ENCODE measurements at regions not wholly inside any gene's neighbourhood (a gene's known extent, or its start where the extent isn't known, plus 50 kb on each side); places are given as distances from the start of the nearest gene placed in this dataset.
"Not testable (repeated sequence)": the region's sequence is repeated elsewhere in the genome, so short reads cannot be mapped to it uniquely, and the experiment has no call there.

DNA sequence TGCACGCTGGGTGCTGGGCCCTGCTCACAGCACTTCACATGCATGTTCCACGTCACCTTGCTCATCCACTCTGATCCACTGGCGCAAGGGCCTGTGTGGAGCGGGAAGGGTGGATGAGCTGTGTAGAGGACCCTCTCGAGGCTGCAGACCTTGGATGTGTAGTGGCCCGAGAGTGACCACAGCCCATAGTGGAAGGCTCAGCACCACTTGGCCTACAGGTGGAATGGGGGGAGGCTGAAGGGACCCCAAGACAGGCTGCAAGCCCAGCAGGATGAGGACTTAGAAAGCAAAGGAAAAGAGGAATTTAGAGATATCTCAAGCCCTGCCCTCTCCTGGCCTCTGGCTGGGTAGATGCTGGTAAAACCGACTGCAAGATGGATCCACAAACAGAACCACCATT is 175.9 kb upstream of the COPS8 start:
- DNase-seq: no peak

DNA sequence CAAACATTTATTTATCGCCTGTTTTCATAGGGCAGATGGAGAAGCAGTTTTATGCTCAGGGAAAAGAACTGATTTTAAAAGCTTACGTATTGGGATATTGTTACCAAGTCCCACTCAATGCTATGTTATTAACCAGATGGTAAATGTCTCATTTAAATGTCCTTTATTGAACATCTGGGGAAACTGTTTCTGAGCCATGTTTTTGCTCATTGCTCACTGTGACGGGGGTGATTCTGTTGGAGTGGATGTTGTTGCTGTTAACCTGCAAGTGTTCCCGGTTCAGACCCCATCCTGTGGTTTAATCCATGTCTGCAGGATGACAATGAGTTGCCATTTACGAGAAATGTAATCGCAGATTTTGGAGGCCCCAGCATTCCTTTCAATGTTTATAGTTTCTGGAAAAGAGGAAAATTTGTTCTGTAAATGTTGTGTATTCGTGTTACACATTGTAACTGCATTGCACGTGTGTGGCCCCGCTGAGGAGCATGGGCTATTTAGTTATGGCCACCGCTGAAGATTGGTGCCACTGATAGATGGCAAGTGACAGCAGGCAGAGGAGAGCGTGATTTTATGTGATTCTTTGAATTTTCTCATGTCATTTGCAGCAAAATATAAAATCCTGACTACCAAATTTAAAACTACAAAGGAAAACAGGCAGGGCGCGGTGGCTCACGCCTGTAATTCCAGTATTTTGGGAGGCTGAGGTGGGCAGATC is 174.8 kb upstream of the COPS8 start:
- no peak for DNase-seq

DNA sequence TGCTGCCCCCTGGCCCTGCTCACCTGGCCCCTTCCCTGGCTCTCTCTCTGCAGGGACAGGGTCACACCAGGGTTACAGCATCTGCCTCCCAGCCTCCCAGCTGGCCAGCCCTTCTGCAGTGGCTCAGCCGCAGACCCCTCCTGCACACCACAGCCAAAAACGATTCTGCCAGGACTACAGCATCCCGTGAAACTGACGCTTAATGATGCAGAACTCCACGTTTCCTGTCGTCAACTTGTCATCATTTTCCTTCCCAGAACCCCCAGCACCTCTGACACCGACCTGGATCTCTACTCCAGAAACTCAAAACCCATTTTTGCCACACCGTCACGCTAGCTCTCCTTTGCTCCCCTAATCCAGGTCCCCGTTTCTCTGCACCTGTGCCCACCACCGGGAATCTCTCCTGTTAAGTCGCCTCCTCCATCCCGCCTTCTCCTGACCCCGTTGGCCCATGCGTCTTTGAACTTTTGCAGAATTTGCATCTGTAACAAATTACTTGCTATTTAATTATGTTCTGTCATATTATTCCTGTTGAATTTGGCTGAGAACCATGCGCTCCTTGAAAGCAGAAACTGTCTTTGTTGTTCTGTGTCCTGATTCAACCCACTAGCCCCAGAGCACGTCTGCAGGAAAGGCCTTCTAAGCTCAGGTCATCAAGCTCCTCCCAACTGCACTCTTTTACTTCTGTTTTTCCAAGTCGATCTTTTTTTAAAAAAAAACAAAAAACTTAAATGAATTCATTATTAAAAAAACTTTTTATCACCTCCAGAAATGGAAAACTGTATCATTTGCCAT is 173.2 kb upstream of the COPS8 start:
- no peak for DNase-seq

DNA sequence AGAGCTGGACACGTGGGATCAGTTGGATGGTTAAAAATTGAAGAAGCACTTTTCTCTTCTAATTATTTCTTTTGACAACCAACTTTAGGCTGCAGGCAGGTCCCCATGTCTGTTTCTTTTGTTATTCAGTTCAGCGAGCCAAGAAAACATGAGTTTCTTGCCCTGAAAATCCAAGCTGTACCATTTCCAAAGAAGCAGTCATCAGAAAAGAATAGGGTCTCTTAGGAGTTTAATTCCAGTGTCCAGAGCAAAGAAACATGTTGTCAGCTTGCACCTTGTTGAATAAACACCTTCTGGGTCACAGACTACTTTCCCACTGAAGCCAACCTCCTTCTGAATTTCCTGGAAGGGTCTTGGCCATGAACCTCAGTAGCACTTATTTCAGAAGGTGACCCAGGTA is 170.5 kb upstream of the COPS8 start:
- no peak for DNase-seq

DNA sequence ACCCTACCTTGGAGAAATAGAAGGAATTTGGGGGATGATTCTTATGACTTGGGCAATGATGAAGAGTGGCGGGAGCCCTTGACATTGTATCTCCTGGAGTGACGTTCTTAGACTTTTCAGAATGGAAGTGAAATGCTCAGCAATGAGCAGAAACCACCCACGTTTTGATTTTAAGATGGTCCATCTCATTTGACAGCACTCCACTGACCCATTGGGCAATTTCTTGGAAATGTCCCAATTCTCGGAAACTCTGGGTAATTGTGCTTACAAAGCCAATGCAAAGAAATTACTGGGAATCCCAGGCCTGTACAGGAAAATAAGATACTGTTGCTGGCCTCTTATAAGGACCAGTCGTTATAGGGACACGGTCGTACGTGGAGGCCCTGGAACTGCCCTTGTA is 170.0 kb upstream of the COPS8 start:
- no peak for DNase-seq

DNA sequence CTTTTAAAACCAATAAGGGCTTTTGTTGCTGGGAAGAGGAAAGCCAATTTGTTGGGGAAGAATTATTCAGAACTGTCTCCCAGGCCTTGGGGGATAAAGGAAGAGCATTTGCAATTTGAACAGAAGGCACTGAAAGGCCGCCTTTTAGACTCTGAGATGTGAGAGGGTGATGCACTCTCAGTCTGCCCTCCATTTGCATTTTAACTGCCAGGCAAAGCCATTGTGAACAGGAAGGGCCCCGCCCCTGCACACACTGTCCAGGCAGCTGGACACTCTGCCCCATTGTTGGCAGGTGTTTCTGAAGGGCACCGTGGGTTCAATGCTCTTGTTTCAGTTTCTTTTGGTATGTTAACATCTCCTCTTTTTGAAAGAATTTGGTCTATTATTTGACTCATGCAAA is 169.5 kb upstream of the COPS8 start:
- DNase-seq: no peak

DNA sequence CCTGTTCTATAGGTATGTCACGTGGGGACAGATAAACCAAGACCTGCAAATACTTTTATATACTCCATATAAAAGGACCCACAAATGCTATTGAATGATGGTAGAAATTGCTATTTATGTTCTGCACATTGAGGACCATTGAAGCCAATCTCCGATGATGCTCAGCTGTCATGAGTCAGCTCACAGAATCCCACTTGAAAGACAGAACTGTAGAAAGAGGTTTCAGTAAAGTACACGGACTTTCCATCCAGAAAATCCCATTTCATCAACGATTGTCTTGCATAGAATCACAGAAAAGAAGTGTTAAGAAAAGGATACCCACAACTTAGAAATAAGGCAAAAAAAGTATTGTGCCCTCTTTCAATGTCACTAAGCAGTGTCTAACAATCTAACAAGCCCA is 169.0 kb upstream of the COPS8 start:
- no peak for DNase-seq

DNA sequence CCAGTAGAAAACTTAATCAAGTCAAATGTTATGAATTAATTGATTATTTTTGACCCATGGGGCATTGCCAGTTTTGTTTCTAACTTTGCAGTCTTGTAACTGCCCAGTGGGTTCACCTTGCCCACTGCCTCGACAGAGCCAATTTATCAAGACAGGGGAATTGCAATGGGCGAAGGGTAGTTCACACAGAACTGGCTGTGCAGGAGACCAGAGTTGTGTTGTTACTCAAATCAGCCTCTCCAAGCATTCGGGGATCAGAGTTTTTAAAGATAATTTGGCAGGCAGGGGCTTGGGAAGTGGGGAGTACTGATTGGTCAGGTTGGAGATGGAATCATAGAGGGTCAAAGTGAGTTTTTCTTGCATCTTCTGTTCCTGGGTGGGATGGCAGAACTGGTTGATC is 168.5 kb upstream of the COPS8 start:
- no peak for DNase-seq

DNA sequence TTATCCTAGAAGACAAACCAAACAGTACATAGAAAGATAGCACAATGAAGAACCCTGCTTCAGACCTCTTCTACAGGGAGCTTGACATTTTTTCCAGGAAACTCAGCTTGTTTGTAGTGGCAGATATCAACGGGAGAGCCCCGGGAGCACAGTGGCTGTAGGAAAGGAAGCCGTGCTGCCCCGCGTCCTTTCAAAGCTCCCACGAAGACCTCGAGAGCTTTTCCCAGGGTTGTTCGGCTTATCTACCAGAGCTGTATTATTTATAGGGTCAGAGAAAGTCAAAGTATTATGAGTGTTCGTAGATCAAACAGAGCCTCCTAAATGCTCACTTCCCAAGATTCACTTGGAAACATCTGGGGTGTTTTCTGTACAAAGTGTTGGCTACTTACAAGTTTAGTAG is 167.1 kb upstream of the COPS8 start:
- no peak for DNase-seq

DNA sequence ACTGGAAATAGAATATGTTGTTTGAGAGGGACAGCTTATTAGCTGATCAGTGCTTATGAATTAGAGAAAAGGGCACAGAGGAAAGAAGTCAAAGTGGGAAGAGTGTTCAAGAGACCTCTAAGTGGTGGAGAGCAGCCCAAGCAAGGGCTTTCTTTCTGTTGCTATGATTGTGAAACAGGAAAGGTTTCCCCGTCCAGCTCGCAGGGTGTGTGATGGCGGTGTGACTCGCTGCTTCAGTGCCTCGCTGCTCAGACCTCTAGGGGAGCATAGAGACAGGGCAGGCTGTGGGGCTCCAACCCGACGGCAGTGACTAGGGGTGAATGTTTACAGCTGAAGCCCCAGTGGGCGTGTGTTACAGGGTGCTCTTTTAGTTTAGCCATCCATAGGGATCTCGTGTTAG is 166.5 kb upstream of the COPS8 start:
- DNase-seq: no peak

DNA sequence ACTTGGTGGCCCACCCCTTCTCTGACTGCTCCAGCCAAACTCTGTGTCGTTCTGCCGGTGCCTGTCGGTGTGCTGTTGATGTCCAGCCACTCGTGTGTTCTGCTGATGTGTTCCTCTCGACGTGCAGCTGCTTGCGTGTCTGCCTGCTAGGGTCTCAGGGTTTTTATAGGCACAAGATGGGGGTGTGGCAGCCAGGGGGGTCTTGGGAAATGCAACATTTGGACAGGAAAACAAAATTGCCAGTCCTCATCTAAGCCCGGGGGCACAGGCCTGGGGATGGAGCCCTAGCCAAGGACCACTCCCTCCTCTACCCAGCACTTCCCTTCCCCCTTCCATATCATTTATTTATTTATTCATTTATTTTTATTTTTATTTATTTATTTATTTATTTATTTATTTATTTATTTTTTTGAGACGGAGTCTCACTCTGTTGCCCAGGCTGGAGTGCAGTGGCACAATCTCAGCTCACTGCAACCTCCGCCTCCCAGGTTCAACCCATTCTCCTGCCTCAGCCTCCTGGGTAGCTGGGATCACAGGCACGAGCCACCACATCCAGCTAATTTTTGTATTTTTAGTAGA is 165.8 kb upstream of the COPS8 start:
- DNase-seq: not testable (repeated sequence)

DNA sequence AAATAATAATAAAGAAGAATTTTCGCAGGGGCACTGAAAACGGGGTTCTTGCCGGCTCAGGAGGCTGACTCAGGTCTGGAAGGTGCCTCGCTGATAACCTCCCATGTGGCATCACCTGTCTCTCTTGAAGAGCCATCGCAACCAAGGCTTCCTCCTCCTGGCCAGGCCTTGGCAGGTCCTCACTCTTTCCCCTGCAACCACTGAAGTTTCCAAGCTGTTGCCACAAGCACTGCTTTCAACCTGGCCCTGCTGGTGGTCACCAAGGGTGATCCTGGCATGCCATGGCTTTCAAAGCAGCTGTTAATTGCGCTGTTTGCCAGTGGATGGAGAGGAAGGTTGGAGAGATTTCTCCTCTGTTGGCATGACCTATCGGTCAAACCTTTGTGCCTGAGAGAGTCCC is 163.6 kb upstream of the COPS8 start:
- DNase-seq: no peak

DNA sequence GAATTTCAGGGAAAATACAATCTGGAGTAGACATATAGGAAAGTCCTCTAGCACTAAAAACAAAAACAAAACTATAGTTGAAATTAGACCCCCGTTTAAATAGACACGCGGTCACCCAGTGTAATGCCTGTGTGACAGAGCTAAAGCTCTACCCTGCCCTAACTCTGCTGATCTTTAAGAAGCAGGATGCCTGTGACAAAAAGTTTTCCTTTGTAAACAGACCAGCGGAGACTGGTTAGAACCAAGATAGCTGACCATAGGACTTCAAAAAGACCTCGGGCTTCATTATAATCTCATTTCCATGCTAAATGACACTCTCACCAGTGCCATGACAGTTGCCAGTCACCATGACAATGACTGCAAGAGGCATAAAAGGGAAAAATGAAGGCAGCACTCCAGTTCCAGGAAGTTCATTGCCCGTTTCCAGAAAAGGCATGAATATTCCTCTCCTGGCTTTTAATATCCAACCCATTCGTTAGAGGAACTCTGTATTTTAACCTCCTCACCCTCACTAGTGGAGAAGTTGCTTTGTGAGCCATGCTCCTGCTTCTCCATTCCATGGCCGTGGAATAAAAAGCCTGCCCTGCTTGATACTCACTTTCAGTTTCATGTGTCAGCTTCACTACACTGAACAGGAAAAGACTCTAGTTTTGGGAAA is 157.2 kb upstream of the COPS8 start:
- DNase-seq: no peak

DNA sequence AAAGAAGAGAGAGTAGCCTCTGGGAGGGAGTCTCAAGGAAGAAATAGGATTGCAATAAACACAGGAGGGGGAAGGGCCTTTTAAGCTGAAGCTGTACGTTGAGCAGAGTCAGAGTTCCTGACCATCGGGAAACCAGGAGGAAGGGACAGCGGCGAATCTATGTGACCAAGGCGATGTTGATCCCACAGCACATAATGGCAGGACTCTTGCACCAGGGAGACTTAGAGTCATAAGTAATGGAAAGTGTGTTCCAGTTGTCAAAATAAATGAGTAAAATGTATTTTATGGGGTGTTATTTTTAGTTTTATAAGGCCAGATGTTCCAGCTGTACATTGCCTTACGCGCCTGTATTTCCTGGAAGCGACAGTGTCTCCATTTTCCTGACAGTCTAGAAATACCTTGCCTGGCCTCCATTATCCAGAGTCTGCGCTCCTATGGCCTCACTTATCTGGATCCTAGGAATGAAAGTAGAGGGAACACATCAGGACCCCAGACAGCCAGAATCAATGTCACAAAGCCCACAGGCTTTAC is 152.8 kb upstream of the COPS8 start:
- no peak for DNase-seq

DNA sequence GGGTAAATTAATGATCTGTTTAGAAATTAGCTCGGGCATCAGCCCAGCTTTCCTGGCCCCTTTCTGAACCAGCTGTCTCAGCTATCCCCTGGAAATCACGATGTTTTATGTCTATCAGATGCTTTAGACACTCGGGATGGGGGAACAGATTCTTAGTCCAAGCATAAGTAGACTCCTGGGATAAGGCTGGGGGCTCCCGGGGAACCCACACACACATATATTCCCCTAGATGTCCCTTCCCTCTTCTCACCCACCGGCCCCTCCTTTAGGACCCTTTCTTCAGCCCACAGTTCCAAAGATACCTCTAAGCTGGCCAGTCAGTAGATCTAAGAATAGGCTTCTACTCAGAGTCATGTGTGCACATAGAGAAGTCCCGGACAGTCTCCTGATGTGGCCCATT is 151.5 kb upstream of the COPS8 start:
- DNase-seq: no peak

DNA sequence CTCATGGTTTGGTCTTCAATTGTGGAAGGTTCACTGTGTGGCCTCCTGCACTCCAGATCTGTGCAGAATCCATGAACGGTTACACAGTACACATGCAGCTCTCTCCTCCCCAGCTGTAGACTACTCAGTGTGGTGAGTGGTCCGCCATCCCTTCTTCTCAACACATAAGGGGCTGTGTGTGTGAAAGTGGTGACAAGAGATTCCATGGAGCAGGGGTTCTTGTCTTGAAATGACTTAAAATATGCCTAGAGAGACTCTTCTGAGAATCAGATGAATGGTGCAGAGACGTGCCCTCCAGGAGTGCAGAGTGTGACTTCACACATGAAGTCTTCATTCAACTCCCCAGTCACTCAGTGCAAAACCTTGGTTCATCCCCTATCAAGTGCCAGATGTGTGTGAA is 151.0 kb upstream of the COPS8 start:
- DNase-seq: no peak

DNA sequence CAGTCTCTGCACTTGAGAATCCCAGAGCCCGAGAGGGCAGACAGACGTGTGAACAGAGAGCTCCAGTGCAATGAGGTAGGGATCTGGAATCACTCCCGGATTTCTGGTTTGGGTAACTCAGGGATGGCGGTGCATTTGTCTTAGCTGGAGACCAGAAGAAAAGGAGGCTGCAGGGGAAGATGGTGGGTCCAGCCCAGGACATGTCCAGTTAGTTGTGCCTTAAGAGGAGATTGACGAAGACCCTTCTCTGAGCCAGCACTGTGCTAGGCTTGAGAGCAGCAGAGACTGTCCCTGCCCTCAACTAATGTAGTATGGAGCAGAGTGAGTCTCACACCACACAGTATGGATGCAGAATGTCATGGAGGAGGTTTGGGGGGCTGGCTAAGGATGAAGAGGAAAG is 150.6 kb upstream of the COPS8 start:
- DNase-seq: no peak

DNA sequence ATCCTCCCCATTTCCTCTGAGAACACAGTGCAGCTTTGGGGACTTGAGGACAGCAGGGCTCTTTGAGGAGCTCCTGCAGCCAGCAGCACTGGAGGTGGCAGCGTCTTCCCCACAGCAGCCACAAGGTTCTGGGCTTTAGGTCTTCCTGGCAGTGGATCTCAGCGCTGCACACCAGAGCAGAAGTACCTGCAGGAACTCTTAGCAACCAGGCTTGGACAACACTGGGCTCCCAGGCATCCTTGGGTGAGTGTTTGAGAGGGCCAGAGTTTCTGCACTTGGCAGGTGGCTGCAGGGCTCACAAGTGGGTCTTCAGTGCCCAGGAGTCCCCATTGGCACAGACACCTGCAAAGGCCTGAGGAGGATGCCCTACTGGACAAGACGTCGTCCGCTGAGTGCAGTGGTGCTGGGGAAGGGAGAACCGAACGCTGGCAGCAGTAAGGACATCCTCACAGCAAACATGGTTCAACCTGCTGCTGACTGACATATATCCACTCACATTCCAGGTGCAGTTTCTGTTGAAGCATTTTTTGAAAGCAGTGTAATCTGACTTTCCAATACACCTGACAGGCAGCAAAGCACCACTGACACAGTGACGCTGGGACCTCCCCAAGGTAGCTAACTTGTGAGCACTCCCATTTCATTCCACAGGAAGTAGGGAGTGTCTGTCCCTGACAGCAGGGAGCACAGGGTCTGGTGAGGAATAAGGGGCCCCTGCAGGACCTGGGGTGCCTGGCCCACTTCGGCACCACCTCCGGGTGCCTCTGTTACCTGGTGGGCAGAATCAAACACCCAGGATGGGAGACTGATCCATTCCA is 149.9 kb upstream of the COPS8 start:
- DNase-seq: no peak

DNA sequence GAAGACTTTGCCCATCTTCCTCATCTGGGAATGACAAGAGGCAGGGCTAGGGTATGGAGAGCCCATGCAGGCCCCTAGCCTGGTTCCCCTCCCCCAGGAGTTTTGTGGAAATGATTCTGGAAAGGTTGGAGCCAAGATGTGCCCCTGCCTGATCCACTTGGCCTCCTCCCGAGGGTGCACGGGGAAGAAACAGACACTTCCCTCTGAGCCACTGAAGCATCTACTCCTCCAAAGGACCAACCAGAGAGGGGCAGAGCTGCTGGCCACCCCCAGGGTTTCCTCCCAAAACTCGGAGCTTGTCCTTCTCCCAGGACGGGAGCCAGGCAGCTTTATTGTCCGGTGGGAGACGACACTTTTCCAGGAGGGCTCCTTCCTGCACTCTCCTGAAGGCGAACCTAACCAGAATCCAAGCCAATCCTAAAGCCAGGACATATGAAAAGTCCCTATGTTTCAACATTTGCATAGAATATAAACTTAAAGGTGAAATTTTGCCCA is 149.2 kb upstream of the COPS8 start:
- DNase-seq: no peak

DNA sequence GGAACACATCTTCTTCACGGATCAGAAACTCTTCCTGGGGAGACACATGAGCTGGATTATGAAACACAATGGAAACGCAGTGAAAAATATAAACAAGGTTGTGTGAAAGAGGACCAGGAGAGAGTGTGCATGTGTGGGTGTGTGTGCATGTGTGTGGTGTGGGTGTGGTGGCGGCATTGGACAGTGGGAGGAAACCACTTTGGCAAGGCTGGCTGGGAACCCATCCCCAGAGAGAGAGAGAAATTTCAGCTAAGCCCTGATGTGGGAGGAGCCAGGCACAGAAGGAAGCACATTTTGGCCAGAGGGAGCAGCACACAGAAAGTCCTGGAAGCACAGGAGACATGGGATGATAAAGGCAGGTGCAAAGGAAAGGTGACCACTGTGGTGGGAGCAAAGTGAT is 147.6 kb upstream of the COPS8 start:
- no peak for DNase-seq

DNA sequence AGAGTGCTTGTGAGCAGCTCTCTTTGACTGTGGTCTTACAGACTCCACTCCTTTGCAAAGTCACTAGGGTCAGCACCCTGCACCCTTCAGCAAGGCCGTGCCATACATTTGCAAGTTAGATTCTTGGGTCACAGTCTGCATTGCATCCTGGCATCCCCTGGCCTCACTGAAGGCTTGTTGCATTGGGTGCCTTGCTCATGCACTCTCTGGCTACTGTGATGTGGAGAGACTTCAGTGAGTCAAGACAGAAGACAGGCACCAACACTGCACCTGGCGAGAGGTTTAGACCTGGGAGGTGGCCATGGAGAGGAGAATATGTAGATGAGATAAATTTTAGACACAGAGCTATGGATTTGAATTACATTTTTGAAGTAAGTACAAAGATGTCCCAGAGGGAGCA is 146.4 kb upstream of the COPS8 start:
- DNase-seq: no peak

DNA sequence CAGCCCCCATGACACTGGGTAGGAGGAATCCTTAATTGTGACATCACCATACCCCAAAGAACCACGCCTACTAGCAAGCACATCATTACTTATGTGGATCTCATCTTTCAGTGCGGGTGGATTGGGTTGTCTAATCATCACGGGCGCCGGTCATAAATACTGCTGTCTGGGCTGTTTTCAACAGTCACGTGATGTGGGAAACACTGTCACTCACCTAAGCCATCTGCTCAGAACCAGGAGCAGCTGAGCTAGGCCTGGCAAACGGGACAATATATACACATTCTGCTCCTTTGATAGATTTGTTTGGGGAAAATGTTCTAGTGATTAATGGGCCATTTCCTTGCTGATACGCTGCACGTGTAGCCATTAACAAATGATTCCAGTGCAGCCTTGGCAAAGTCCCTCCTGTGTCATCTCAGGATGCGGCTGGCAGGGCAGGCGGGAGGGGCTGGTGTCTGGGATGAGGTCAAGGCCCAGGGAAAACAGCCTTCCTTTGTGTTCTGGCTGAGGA is 145.9 kb upstream of the COPS8 start:
- no peak for DNase-seq

Data from activated CD8-positive, alpha-beta memory T cell treated with anti-CD3 and anti-CD28 coated beads, Interleukin-2, amount 50 U/mL, for 4 hours (primary cell).